PC-3 (cell line): ENCODE measurements at regions not wholly inside any gene's neighbourhood (a gene's known extent, or its start where the extent isn't known, plus 50 kb on each side); places are given as distances from the start of the nearest gene placed in this dataset.

Experiments used
- CTCF ChIP-seq: fragments of 300-600 bp; sonication (generic); conservative IDR thresholded peaks from 2 replicates; pipeline ENCODE4 v1.5.1; 2017; ENCODE audit warnings: antibody characterized with exemption, low read depth, mild to moderate bottlenecking, low read length
- EZH2phosphoT487 ChIP-seq: fragments of 300-600 bp; sonication (generic); IDR thresholded peaks from 2 replicates; pipeline ENCODE4 v1.6.1; 2018; ENCODE audit warnings: mild to moderate bottlenecking, antibody characterized with exemption, low read length, borderline replicate concordance

- no peak for TF ChIP-seq CTCF
- no peak for TF ChIP-seq EZH2phosphoT487
Measured at GRCh38 chr16:85164431-85164830, 52.2 kb upstream of the CIBAR2 start.
